Lower lobe of right lung (tissue), 2 donors: ENCODE measurements at regions not wholly inside any gene's neighbourhood (a gene's known extent, or its start where the extent isn't known, plus 50 kb on each side); places are given as distances from the start of the nearest gene placed in this dataset.

Experiments
- ATAC-seq, 2 donors: fragments of 200-7000 bp; cut with Tn5 transposase; one replicate each; pipeline ENCODE4 v1.9.1; 2020 to 2022; ENCODE audit warnings: mild to moderate bottlenecking in 2 of 2, moderate library complexity in 2 of 2
- DNase-seq: peaks from one replicate; pipeline ENCODE4 v3.0.0-alpha.2; 2020
- H3K27ac ChIP-seq: fragments of 200-600 bp; one replicate; pipeline ENCODE4 v1.8.0; 2022
- H3K27me3 ChIP-seq: fragments of 200-600 bp; one replicate; pipeline ENCODE4 v1.8.0; 2022; ENCODE audit warnings: low read depth
- H3K36me3 ChIP-seq: fragments of 200-600 bp; one replicate; pipeline ENCODE4 v1.8.0; 2022; ENCODE audit warnings: mild to moderate bottlenecking
- H3K4me1 ChIP-seq: fragments of 200-600 bp; one replicate; pipeline ENCODE4 v1.8.0; 2022
- H3K4me3 ChIP-seq: fragments of 200-600 bp; one replicate; pipeline ENCODE4 v1.8.0; 2022; ENCODE audit warnings: mild to moderate bottlenecking
- H3K9me3 ChIP-seq: fragments of 200-600 bp; one replicate; pipeline ENCODE4 v1.8.0; 2022
- intact Hi-C: fragments of 100-400 bp; cut with DNase I; formaldehyde crosslinking; loops from one replicate; pipeline ENCODE4 v1.11.0; 2022
- TF ChIP-seq, protein P1 (sequence below): fragments of 200-600 bp; IDR thresholded peaks from one replicate; pipeline ENCODE4 v1.8.0; 2022; ENCODE audit warnings: antibody characterized with exemption, mild to moderate bottlenecking
- donor health status: DM: no; HTN: yes; CAD: no; lungs with severe emphysema.

DNA sequence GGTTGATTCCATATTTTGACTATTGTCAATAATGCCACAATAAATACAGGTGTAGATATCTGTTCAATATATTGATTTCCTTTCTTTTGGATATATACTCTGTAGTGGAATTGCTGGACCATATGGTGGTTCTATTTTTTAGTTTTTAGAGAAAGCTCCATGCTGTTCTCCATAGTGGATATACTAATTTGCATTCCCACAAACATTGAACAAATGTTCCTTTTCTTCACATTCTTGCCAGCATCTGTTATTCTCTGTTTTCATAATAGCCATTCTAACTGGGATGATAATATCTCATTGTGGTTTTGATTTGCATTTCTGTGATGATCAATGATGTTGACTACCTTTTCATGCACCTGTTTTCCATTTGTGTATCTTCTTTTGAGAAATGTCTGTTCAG, 973.7 kb downstream of the REEP3 start:
- no peak for DNase-seq
- H3K4me1 ChIP-seq: no peaks in the 10 kb centered on the region
- H3K27me3 ChIP-seq: no peaks in the 10 kb centered on the region
- no peaks in the 10 kb centered on the region for H3K9me3 ChIP-seq
- ATAC-seq: no peak
- TF ChIP-seq, protein P1, sequence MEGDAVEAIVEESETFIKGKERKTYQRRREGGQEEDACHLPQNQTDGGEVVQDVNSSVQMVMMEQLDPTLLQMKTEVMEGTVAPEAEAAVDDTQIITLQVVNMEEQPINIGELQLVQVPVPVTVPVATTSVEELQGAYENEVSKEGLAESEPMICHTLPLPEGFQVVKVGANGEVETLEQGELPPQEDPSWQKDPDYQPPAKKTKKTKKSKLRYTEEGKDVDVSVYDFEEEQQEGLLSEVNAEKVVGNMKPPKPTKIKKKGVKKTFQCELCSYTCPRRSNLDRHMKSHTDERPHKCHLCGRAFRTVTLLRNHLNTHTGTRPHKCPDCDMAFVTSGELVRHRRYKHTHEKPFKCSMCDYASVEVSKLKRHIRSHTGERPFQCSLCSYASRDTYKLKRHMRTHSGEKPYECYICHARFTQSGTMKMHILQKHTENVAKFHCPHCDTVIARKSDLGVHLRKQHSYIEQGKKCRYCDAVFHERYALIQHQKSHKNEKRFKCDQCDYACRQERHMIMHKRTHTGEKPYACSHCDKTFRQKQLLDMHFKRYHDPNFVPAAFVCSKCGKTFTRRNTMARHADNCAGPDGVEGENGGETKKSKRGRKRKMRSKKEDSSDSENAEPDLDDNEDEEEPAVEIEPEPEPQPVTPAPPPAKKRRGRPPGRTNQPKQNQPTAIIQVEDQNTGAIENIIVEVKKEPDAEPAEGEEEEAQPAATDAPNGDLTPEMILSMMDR: no peak
- H3K4me3 ChIP-seq: no peak overlapping the region
- intact Hi-C loops: no loop called here
- H3K36me3 ChIP-seq: no peaks in the 10 kb centered on the region
- H3K27ac ChIP-seq: no peak overlapping the region

DNA sequence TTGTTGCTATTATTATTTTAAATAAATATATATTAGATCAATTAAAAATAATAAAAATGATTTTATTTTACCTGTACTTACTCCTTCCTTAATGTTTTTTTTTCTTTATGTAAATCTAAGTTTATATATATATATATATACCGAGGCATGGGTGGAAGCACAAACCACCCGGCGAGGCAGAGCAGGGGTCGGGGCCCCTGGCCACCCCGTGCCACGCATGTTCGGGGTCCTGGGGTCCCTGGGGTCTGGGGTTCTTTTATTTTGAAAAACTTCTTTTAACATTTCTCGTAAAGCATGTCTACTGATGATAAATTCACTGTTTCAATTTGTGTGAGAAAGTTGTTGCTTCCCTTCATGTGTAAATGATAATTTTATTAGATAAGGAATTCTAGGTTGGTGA, 976.1 kb downstream of the REEP3 start:
- intact Hi-C loops: no loop called here
- Histone ChIP-seq H3K4me3 (no peak overlapping the region), H3K27me3 (no peaks in the 10 kb centered on the region), H3K9me3 (no peaks in the 10 kb centered on the region), H3K36me3 (no peaks in the 10 kb centered on the region), H3K27ac (no peak overlapping the region), H3K4me1 (no peaks in the 10 kb centered on the region)
- ATAC-seq (no peak), DNase-seq (no peak)
- TF ChIP-seq, protein P1: no peak

DNA sequence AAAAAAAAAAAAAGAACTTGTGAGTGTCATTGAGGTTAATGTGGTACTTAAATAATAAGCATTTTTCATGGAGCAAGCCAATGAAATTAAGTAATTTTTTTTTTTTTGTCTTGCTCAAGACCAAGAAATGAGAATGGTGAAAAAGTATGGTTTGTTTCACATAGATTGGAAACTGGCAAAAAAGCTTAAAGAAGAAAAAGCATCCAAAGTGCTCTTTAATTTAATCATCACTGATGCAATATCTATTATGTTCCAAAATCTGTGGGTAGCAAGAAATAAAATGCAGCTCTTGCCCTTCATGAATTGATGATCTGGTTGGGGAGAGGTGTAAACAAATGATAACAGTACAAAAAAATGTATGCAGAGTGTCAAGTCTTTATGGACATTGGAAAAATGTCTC, 980.6 kb downstream of the REEP3 start:
- intact Hi-C loops: no loop called here
- ATAC-seq (no peak), DNase-seq (no peak)
- Histone ChIP-seq H3K4me1 (no peaks in the 10 kb centered on the region), H3K9me3 (no peaks in the 10 kb centered on the region), H3K36me3 (no peaks in the 10 kb centered on the region), H3K27me3 (no peaks in the 10 kb centered on the region), H3K4me3 (no peak overlapping the region), H3K27ac (no peak overlapping the region)
- TF ChIP-seq, protein P1: no peak

DNA sequence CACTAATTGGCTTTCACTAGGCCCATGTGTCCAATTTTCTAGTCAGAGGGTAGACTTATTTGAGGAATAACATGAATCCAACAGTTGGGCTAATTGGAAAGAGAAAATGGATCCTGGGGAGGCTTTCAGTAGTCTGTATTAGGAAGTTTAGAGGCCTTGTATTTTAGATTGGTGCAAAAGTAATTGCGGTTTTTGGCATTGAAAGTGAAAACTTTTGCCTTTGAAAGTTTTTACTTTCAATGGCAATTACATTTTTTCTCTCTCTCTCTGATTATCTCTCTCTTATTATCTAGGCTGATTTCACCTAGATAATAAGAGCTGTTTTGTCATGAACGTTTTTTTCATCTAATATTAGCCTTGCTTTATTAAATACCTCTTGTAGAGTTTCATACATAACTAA, 981.7 kb downstream of the REEP3 start:
- Histone ChIP-seq H3K4me3 (no peak overlapping the region), H3K27me3 (no peaks in the 10 kb centered on the region), H3K36me3 (no peaks in the 10 kb centered on the region), H3K4me1 (no peaks in the 10 kb centered on the region), H3K9me3 (no peaks in the 10 kb centered on the region), H3K27ac (no peak overlapping the region)
- intact Hi-C loops: no loop called here
- TF ChIP-seq, protein P1: no peak
- ATAC-seq (no peak), DNase-seq (no peak)

DNA sequence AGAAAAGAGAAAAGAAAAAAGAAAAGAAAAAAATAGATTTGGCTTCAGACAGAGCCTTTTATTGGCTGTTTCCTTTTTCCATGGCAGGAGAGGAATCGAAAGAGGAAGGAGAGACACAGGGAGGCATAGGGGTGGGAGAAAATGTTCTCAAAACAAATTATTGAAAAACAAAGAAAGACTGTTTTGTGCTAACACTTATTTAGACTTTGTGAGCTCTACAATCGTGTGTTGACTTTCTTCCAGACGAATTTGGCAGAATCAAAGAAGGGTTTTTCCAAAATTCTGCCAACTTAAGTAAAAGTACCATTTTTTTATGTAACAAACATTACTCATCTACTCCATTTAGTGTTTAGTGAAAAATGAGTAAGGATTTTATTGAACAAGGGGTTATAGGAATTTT, 982.2 kb downstream of the REEP3 start:
- Histone ChIP-seq H3K4me3 (no peak overlapping the region), H3K36me3 (no peaks in the 10 kb centered on the region), H3K27ac (no peak overlapping the region), H3K9me3 (no peaks in the 10 kb centered on the region), H3K4me1 (no peaks in the 10 kb centered on the region), H3K27me3 (no peaks in the 10 kb centered on the region)
- ATAC-seq (no peak), DNase-seq (no peak)
- TF ChIP-seq, protein P1: no peak
- intact Hi-C loops: no loop called here

DNA sequence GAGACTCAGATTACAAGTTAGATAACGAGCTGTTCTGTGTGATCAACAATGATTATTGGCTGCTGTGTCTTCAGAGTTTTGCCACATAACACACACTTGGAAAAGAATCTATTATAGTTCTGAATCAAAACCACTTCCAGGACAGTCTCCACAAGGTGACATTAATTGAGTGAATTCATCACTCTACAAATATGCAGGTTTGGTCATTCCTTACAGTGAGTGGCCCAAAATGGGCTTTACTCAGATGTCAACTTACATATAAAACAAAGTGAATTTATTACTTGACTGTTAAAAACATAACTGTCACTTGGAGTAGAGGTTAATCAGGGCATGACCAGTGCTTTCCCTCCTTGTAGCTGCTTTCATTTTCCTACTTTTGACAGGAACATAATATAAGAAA, 984.3 kb downstream of the REEP3 start:
- H3K4me3 ChIP-seq: no peak overlapping the region
- no peaks in the 10 kb centered on the region for H3K27me3 ChIP-seq
- no peak for ATAC-seq
- no peak overlapping the region for H3K27ac ChIP-seq
- H3K9me3 ChIP-seq: no peaks in the 10 kb centered on the region
- TF ChIP-seq, protein P1: no peak
- no peaks in the 10 kb centered on the region for H3K36me3 ChIP-seq
- no peak for DNase-seq
- intact Hi-C loops: no loop called here
- H3K4me1 ChIP-seq: no peaks in the 10 kb centered on the region
